ENCODE measurements at regions not wholly inside any gene's neighbourhood (a gene's known extent, or its start where the extent isn't known, plus 50 kb on each side); places are given as distances from the start of the nearest gene placed in this dataset.

DNA sequence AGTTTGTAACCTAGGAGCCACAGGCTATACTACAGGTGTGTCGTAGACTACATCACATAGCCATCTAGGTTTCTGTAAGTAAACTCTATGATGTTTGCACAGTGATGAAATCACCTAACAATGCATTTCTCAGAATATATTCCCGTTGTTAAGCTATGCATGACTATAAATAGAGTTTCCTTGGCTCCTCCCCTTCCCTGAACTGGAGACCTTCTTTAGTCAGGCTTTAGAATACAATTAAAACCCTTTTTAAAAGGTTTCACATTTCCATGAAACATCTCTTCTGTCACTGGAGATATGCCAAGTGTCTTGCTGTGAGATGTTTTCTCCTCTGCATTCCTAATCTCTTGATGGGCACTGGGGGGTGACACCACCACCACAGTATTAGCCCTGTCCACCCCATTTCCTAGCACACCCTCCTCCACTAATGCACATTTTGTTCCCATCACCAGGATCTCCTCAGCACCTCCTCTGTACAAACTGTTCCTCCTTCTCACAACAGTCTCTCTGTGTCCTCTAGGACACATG is 334.6 kb upstream of the CPEB2 start:
- DNase-seq: no peak

DNA sequence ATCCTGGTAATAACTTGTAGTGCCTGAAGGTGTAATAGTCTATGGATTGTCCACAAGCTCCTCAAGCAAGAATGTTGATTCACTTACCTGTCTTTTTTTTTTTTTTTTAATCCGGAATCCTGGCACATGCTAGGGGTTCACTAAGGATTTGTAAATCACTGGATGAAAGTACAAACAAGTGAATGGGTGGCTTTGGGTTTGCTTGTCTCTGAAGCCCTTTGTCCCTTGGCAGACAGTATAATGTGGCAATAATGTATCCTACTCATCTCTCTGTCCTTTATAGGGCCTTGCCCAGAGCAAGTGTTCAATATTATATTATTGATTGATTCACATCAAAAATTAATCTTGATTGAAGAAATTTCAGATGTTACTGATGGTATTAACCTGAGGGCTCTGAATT is 334.0 kb upstream of the CPEB2 start:
- no peak for DNase-seq

DNA sequence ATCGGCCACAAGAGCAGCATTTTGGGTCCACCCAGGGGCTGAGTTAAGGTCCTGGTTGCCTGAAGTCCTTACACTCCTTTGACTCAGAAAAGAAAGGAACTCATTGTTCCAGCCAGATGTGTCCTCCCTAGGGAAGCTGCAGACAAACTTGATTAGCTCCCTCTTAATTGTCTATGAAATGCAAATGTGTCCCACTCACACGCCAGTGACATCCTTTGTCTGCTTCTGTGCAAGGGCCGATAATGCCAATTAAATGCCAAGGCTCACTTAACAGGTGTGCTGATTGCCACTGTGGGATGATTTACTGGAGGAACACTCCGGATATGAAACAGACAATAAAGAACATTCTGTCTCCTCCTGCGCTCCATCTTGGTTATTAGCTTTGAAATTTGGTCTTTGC is 332.9 kb upstream of the CPEB2 start:
- no peak for DNase-seq

DNA sequence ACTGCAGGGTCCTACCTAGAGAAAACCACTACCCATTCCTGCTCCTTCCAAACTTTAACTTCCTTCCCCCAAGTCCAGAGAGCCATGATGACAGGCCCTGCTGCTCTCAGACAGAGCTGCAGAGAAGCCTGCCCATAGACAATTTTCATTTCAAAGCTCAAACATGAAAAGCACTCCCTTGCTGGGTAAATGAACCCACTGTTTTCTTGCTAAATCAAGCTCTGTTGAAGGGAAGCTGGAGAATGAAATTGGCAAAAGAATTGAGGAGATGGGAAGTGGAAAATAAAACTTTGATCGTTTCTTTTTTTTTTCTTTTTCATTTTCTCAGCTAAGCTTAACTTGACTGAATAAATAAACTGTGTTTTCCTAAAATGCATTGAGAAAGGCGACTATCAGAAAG is 331.1 kb upstream of the CPEB2 start:
- no peak for DNase-seq

DNA sequence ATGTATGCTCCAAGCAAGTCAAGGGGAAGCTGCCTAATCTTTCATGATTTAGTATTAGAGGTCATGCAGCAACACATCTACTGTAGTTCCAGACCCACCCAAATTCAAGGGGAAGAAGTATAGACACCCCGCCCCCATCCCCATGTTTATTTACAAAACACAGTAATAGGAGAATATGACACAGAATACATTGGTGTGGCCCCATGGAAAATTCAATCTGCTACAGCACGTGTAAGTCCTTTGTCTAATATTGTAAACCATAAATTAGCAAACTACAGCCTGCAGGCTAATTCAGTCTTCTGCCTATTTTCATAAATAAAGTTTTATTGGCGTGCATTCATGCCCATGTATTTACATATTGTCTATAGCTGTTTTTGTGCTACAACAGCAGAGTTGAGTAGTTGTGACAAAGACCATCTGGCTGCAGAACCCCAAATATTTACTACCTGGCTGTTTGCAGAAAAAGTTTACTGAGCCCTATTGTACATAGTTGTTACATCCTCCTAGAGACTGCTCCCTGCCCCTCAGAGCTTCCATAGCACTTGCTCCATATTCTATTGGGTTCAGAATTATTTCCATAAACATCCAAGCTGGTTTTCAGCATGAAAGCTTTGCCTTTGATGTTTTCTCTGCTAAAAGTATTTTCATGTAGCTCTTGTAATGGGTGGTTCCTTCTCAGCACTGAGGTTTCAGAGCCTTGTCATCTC is 326.8 kb upstream of the CPEB2 start:
- no peak for DNase-seq

DNA sequence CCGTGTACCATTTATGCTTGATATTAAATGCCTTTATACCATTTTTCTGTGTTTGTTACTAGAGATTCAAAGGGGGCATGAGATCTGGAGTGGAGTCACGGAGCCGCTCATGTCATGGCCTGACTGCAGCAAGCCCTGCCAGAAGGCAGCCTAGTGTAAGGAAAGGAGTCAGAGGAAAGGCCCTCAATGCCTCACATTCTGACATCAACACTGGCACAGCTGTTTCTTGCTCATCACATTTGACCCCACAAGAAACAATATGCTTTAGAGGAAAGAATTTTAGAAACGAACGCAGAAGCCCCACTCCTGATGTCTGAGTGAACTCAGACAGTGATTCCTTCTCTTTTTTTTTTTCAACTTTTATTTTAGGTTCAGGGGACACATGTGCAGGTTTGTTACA is 322.4 kb upstream of the CPEB2 start:
- DNase-seq: no peak

DNA sequence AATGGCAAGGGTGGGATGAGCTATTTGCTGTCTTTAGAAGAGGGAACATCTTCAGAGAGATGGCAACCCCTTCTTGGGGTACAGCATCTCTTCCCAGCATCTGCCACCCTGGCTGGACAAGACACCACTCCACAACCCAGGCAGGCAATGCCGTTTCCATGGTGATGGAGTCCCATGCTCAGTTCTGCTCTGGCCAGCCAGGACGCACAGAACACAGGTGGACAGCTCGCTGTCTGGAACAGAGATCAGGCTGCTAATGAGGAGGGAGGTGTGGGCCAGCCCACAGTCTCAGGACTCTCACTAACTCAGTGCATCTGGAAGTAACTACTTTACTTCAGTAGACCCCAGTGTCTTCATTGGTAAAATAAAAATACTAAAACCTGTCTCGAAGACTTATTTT is 321.0 kb upstream of the CPEB2 start:
- DNase-seq: no peak

DNA sequence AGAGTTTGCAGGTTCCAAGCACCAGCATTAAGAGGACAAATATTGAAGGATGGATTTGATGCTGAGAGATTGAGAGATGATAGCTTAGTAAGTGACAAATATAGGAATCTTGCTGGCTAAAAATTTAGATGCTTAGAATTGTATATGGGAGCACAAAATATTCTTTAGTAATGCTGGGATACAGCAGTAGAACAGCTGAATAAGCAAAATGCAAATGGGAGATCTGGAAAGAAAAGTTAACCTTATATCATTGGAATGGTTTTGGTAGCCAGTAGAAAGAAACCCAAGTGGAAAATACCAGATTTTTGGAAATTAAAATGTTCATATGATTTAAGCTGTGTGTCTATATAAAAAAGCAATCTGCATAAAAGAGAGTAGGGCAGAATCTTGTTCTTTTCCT is 308.6 kb upstream of the CPEB2 start:
- DNase-seq: no peak

DNA sequence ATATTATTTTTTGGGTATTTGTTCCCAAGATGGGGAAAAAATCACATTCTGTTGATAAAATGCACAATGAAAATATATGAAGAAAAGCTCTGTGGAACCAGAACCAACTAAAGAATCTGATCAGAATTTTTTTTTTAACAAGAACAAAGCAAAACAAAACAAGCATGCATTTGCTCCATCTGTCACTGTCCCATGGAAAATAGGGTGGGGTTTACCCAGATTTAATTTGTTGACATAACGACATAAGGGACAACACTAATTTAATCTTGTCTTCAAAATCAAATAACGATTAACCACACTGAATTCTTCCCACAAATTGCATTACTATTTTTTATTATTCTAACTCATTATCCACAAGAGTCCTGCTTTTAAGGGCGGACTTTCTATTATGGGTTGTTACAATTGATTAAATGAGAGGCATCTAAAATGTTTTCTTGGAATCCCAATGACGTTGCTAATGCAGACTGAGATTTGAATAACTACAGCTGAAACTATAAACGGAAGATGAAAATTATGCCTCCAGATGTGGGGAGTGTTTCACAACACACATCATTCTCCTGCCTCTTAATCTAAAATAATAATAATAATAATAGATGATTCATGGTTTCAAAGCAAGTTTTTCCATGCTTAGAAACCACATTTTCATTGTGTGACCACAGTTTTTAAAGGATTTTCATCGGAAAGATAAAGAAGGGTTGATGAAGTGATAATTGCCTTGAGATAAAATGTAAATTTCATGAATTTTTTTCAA is 307.0 kb upstream of the CPEB2 start:
- DNase-seq: no peak

DNA sequence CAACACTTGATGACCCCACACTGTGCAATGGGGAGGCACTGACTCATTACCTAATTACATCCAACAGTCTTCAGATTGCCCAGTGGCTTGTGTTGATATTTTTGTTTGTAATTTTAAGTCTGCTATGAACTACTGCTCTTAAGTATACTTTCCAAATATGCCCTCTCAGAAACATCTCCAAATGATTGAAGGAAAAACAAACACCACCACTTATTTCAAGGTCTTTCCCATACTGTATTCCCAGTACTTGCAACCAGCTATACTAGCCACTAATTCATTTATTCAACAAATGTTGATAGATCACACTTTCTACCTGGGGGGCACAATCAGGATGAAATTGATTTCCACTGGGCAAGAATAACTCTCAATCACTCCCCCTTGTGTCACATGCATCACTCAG is 302.2 kb upstream of the CPEB2 start:
- DNase-seq: no peak

DNA sequence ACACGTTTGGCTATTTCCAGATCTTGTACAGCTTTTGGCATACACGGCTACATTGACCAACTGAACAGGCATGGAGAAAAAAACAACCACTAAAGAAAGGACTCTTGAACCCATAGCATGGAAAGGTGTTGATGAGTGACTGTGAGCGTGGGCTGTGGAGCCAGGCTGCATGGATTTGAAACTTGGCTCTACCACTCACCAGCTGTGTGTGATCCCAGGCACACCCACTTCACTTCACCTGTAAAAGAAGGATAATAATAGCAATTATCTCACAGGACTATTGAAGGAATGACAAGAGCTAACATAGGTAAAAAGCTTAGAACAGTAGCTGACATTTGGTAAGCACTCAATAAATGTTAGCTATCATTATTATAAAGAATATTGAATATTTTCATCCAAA is 301.7 kb upstream of the CPEB2 start:
- DNase-seq: no peak

DNA sequence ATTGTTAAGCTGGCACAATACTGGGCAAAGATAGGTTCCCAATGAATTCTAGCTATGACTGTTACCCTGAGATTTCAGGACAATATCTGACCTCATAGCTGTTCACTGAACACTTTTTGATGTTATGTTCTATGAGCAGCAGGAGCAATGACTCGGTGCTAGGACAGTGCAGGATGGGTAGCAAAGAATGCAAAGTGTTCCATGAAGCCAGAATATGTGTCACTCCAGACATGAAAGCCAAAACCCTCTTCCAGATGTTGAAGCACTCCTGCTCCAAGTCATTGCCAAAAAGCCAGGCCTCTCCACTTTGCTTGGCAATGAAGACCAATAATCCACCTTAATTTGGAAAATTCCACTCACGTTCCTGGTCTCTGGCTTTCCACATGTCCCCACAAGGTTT is 300.9 kb upstream of the CPEB2 start:
- DNase-seq: no peak

DNA sequence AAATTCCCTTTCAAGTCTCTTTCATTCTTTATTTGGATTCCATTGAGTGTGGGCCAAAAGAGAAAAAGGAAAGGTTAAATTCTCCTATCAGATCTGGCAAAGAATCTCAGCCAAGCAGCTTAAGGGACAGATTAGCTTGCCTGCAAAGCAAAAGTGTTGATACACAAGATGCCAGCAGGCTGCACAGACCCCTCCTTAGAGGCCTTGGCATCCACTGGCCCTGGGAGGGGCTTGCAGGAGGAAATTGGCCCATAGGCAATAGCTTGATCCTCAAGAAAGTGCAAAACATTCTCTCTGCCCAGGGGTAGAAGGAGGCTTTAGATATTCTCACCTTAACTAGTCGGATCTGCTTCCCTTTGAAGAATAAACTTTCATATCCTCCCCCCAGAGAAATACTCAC is 300.4 kb upstream of the CPEB2 start:
- DNase-seq: no peak

DNA sequence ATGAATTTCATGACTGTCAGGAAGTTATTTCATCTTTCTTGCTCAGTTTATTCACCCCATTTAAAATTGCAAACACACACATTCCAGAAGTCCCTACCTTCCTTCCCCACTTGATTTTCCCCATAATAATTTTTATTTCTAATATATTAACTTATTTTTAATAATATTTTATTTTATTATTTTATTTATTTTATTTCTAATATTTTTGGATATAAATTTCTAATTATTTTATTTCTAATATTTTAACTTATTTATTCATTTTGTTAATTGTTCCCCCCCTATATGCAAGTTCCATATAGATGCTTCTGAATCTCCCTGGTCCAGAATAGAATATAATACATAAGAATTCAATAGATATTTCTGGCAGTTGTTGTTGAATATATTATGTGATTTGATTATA is 293.7 kb upstream of the CPEB2 start:
- DNase-seq: no peak

DNA sequence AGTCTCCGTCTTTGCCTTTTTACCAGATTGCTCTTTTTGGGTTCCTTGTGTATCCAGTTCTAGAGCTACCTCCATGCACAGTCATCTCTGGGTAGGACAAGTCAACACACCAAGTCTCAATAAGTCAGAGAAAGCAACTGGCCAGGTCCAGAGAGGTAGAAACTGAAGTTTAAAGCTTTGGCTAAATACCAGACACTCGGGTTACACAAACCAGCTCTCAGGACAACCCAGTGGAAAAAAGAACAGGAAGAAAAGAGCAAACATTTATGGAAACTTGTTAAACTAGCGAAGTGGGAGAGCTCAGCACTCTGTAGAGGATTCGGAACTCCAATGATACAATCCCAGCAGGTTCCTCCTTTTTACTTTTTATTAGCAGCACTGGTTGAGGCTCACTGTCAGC is 291.0 kb upstream of the CPEB2 start:
- DNase-seq: no peak

DNA sequence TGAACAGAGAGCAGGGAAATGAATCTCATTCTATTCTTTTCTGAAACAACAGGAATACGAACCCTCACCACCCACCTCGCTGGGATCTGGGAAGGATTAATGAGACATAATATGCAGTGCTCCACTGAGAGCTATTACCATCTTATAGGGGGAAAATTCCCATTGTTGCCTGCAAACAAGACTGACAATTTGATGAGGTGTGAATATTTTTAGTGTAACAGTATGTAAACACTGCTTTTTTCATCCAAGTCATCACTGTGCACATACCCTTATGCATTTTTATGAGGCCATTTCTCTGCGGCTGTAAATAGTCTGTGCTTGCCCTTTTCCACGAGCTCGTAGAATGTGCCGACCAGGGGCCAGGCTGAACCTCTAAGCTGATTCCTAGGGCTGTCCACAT is 285.6 kb upstream of the CPEB2 start:
- no peak for DNase-seq

DNA sequence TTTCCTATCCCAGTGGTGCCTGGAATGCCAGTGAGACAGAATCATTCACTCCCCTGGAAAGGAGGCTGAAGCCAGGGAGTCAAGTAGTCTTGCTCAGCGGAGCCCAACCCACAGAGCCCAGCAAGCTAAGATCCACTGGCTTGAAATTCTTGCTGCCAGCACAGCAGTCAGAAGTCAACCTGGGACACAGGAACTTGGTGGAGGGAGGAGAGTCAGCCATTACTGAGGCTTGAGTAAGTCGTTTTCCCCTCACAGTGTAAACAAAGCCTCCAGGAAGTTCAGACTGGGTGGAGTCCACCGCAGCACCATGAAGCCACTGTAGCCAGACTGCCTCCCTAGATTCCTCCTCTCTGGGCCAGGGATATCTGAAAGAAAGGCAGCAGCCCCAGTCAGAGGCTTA is 283.2 kb upstream of the CPEB2 start:
- no peak for DNase-seq

DNA sequence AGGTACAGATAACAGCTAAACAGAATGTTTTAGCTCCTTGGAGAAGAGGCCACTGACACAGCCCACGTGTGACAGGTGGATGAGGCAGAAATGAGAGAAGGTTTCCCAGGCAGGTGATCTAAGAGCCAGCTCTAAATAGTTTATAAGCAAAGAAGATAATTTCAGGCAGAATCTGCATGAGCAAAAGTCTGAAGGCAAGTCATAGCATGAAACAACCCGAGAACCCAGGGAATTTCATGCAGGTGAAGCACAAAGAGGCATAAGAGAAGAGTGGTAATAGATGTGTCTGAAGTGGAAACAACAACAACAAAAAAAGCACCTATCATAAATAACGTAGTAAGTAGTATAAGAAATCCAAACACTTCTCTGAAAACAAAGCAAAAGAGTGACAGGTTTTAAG is 275.8 kb upstream of the CPEB2 start:
- DNase-seq: no peak

DNA sequence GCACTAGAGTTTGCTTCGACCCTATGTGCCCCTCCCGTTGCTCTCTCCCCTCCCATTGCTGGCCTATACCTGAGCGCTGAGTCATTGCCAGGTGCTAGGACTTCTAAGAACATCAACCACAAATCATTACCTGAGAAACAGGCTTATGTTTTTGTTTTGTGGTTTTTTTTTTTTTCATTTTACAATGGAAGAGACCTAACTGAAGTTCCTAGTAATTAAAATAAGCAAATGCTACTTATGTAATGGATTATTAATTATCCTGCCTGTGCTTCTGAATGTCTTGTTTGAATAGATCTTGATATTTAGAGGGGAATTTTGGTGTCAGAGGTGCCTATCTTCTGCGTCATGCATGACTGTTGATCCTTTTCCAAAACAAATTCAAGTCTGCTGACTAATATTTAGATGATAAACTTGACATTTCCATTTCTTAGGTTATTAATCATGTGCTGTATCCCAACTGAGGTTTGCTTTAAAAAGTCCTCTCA is 275.4 kb upstream of the CPEB2 start:
- DNase-seq: no peak

DNA sequence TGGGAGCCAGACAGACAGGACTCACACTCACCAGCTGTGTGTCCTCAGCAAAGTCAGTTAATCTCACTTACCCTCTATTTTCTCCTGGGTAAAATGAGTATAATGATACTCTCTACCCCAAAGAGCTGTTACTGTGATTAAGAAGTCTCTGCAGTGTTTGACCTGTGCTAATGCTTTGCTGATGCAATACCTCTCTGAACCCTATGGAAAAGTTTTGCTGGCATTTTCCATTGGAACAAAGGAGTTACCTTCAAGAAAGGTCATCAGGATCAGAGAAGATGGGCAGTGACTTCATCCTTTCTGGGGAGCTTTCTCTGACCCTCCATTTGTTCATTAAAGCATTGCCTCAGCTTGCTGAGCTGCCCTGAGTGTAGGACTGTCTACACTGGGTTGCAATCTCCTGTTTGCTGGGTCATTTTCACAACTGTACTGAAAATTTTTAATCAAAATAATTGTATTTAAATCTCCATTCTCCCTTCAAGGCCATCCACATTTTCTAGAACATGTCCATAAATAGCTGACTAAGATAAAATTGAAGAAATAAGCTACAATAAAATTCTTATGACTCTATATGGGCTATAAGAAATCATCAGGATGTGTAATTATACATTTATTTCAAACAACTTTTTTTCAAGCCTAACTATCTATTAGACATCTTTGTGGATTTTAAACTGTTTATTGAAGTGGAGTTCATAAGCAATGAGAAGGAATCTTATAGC is 272.8 kb upstream of the CPEB2 start:
- no peak for DNase-seq

DNA sequence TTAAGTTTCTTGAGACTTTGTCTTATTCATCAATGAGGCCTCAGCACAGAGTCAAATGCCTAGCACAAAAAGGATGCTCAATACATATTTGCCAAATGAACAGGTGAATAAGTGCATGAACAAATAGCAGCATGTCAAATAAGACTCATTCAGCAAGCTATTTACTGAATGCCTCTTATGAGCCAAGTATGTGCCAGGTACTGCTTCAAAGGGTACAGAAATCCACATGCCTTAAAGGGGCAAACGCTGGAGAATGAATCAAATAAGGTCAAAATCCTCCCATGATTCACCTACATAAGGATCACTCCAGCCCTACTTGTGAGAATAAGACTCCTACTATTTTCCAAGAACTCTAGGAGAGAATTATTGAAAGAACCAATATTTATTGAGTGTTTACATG is 260.2 kb upstream of the CPEB2 start:
- DNase-seq: no peak

DNA sequence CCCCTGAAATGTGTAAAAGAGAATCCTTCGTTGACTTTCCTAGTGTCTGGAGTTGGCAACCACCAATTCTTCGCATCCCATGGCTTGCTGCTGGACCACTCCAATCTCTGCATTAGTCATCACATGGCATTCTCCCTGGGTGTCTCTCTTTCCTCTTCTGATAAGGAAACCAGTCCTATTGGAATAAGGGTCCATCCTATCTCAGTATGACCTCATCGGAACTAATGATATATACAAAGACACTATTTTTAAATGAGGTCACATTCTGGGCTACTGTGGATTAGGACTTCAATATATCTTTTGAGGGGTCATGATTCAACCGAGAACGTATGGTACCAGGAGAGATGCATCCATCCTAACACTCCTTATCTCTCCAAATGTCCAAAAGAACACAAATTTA is 259.1 kb upstream of the CPEB2 start:
- DNase-seq: no peak

DNA sequence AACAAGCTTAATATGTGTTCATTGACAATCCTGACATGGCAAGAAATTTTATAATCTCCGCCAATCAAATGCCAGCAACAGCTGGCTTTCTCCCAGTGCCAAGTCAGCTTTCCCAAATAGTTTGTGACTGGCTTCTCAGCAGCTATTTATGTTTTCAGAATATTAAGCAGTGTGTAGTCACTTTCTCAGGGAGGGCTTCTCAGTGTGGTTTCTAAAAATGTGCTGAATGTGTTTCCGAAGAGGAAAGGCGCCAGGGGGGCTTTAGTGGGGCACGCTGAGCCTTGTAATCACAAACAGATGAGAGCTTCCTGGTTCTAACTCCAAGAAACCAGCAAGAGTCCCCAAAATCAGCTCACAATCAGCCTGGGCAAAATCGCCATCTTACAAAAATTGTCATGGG is 258.7 kb upstream of the CPEB2 start:
- no peak for DNase-seq

DNA sequence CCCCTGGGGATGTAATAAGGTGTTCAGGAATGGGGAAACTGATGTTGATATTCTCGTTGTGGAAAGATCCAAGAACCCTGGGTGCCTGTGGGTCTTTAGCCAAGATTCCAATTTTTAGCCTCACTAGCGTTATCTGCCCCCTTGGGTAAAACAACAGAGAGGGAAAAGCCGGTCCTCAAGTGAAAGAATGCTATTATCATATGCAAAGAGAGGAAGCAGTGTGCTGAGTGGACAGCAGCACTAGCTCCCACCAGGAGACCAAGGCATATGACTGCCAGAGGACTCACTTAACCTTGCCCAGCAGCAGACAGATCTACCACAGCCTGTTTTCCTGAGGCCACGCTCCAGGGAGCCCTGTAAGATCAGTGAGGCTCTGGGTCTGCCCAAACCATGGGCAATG is 257.9 kb upstream of the CPEB2 start:
- no peak for DNase-seq

All from SIG-M5 (cell line).